ENCODE measurements at regions not wholly inside any gene's neighbourhood (a gene's known extent, or its start where the extent isn't known, plus 50 kb on each side); places are given as distances from the start of the nearest gene placed in this dataset.
"Not testable (repeated sequence)": the region's sequence is repeated elsewhere in the genome, so short reads cannot be mapped to it uniquely, and the experiment has no call there.

DNA sequence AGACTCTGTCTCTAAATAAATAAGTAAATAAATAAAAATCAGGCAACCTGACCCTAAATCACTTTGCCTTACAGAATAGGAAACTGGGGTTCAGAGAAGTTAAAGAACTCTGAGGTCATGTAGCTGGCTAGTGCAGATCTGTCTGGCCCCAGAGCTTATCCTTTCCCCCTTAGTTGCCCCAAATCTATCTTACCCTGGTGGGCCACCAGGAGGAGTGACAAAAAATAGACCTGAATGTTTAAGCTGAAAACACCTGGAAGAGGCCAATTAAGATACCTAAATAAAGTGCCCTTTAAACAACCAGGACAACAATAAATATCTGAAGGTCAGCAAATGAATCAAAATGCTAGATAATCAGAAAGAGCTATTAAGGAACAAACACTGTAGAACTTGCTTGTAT is 59.7 kb downstream of the TEX35 start:
- DNase-seq = no peak

GRCh38 chr1:178573330-178573729 is 60.4 kb downstream of the TEX35 start:
- DNase-seq = no peak

GRCh38 chr1:178574345-178574744 is 61.4 kb downstream of the TEX35 start:
- no peak for DNase-seq

GRCh38 chr1:178575611-178576361 is 62.9 kb downstream of the TEX35 start:
- DNase-seq = peak; percentile 8

DNA sequence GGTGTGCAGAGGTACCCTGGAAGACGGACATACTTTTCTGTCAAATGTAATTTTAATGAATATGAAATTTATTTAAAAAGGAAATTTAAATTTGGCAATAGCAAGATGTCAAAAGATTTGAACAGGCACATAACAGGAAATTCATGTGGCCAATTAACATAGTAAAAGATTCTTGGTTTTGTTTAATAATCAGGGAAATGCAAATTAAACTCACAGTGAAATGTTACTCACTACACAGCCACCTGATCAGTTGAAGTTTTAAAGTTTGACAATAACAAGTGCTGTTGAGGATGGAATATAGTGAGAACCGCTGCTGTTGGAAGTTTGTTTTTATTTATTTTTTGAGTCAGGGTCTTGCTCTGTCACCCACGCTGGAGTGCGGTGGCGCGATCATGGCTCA is 63.9 kb downstream of the TEX35 start:
- no peak for DNase-seq

DNA sequence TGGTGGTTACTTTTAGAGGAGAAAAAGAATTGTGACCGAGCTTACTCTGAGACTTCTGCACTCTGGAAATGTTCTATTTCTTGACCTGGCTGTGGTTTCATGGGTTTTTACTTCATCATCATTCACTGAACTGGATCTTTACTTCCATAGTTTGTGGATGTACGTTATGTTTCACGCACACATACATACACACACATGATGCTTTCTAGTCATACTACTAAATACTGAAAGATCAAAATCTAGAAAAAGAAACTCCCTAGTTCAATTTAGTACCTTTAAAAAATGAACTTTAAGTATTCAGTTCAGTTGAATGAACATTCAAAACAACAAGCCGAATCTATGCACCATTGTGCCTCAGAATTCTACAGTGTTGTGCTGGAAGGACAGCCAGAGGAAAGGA is 65.0 kb downstream of the TEX35 start:
- no peak for DNase-seq

DNA sequence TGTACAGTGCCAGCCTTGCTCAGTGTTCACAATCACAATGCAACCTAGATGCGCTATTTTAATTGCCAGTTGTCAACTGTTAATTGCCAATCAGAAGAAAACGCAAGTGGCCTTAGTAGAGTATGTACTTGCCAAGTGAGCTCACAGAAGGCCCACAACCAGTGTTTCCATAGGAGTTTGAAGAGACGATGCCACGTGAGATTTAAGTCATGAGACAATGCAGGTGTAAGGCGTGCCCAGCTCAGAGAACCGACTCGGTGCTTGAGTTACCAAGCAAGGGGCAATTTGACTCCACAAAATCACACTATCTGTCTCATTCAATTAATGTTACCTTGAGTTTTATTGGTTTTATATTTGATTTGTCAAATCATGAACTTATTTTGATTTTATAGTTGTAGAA is 65.6 kb downstream of the TEX35 start:
- DNase-seq = no peak

GRCh38 chr1:178579095-178579494 is 66.2 kb downstream of the TEX35 start:
- DNase-seq = no peak

DNA sequence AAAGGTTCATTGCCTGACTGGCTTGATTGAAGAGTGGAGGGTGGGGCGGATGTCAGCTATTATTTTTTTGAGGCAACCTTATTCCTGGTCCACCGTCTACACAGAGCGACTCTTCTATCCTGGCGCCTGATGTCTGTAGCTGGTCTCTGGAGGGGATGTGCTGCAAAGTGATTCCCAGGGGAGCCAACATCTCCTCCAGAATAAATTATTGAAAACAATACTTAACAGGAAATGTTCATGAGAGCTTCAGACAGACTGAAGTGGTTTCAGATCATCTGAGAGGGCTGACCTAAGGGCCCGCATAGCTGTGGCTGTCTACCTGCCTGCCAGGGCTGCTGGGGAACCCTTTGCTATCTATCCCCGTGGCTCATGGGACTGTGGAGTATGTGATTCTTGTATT is 66.7 kb downstream of the TEX35 start:
- no peak for DNase-seq

- DNase-seq = no peak
Measured at GRCh38 chr1:178580096-178580495, 67.2 kb downstream of the TEX35 start.

GRCh38 chr1:178580876-178581275 is 68.0 kb downstream of the TEX35 start:
- DNase-seq = no peak

- no peak for DNase-seq
Measured at GRCh38 chr1:178581351-178582303, 68.7 kb downstream of the TEX35 start.

GRCh38 chr1:178587096-178587495 is 74.2 kb downstream of the TEX35 start:
- no peak for DNase-seq

DNA sequence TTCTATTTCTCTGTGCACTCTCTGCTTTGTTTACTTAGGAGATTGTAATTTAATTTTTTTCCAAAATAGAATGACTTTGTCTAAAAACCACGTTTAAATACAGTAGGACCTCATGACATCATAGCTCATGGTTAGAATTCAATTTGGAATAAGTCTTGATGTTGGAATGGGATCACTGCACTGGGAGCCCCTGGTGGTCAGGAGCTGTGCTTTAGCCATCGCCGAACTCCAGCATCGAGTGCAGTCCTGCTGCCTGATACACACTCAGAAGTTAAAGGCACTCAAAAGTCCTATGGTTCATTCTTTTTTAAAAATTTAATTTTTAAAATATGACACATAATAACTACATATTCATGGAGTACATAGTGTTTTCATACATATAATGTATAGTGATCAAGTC is 75.1 kb downstream of the TEX35 start:
- DNase-seq = no peak

DNA sequence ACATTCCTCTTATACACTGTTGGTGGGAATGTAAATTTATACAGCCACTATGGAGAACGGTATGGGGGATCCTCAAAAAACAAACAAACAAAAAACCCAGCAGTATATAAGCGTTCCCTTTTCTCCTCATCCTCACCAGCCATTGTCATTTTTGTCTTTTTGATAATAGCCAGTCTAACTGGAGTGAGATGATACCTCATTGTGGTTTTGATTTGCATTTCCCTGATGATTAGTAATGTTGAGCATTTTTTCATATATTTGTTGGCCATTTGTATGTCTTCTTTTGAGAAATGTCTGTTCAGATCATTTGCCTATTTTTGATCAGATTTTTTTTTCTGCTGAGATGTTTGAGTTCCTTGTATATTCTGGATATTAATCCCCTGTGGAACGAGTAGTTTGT is 76.1 kb downstream of the TEX35 start:
- DNase-seq = not testable (repeated sequence)

GRCh38 chr1:178591811-178592210 is 78.9 kb downstream of the TEX35 start:
- peak; percentile 42 for DNase-seq

DNA sequence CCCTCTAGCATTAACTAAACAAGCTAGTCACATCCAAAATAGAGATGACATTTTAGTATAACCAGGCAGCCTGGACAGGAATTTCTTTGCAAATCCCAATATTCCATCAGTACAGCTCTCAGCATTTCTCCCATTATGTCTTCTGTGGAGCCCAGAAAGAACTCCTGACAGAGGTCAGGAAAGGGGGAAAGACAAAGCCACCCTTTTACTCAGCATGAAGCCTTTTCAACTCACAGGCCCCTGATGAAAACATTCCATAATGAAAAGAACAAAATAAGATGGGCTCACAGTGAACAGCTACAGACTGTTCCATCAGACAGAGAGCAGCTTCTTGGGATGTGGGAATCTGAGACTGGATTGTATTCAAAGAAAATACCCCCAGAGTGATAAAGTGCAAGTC is 80.6 kb downstream of the TEX35 start:
- no peak for DNase-seq

GRCh38 chr1:178594133-178594532 is 81.2 kb downstream of the TEX35 start:
- DNase-seq = no peak

- DNase-seq = no peak
Measured at GRCh38 chr1:178595491-178595890, 82.6 kb downstream of the TEX35 start.

DNA sequence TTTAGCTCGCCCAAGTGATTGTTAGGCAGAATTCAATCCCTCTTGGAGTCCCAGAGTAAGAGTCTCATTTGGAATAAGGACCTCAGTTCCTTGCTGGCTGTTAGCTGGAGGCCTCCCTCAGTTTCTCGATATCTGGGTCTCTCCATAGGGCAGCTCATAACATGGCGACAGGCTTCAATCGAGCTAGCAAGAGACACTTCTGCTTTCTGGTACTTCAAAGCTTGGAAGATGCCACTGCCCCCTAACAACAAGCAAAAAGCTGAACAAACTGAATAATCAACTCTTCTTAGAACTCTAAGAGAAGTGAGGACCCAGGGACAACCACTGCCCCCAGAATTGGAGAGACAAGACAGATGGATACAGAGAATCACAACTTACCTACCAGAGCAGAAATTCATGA is 86.2 kb downstream of the TEX35 start:
- no peak for DNase-seq

GRCh38 chr1:178599745-178600144 is 86.8 kb downstream of the TEX35 start:
- no peak for DNase-seq

DNA sequence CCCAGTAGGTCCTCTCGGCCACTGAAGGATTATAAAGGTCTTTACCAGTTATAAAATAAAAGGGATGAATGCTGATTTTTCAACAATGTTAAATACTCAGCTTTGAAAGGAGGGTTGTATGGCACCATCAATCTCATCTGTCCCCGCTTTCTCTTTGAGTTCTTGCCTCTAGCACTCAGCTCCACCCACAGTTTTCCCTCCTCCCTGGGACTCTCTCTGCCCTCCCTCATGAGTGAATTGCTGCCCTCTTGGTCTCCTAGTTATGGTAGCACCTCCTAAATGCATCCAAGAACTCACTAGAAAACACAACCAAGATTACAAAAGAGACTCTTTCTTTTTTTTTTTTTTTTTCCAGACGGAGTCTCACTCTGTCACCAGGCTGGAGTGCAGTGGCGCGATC is 91.0 kb downstream of the TEX35 start:
- DNase-seq = no peak

GRCh38 chr1:178606839-178607238 is 93.9 kb downstream of the TEX35 start:
- no peak for DNase-seq

DNA sequence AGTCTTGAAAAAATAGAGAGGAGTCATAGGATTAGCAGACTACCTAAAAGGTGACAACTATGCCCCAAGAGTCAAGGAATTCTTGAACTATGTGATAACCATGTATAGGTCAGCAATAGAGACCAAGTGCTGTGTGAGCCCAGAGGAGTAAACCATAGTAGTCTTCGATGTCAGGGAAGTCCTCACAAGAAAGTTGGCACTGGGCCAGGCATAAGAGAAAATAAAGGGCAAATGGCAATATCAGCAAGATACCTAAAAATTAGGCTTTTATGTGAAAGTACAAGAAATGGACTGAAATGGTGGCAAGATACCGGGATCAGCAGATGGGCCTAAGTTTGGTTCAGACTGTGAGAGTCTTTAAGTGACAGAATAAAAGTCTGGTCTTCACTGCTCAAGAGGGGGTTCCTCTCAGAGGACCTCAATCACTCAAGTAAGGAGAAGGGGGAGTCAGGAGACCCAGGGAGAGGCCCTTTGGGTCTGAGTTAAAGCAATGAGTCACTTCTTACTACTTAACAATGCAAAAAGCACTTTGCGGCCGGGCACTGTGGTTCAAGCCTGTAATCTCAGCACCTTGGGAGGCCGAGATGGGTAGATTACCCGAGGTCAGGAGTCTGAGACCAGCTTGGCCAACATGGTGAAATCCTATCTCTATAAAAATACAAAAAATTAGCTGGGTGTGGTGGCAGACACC is 95.0 kb downstream of the TEX35 start:
- no peak for DNase-seq
